ENCODE measurements at regions not wholly inside any gene's neighbourhood (a gene's known extent, or its start where the extent isn't known, plus 50 kb on each side); places are given as distances from the start of the nearest gene placed in this dataset.
"Not testable (repeated sequence)": the region's sequence is repeated elsewhere in the genome, so short reads cannot be mapped to it uniquely, and the experiment has no call there.

DNA sequence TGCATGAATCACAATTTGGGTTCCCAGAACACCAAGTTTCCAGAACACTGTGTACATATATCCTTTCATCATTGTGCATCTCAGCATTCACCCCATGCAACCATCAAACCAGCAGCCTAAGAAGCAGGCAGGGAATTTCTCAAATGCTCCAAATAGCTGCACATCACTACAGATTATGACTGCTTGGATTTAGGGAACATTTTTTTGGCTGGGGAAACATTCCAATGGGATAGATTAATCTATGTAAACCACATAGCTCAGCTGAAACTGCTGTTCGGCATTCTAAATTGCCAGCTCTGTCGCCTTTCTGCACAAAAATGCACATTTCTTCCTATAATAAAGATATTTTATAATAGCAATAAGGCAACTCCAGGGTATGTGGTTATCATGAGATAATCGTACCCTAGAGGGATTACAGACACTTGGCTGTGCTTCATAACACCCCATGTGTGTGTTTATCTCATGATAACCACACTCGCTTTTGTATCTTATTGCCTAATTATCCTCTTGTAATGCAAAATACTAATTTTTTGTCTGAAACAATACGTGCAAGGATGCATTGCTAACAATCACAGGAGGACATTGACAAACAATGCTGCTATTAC is 483.7 kb upstream of the DPH6 start:
- H3K27ac ChIP-seq = no peak overlapping the region
- TF ChIP-seq POLR2AphosphoS5 (IDR thresholded peaks at IDR 0.05) = no peak
- TF ChIP-seq POLR2A (IDR thresholded peaks at IDR 0.05) = no peak
- no peak for TF ChIP-seq CTCF (IDR thresholded peaks at IDR 0.05)
- H3K4me3 ChIP-seq = no peak overlapping the region
- DNase-seq (ENCODE audit: low spot score) = no peak
- no peaks in the 10 kb centered on the region for H3K36me3 ChIP-seq
- intact Hi-C loops (cut with DNase I) = no loop called here
- no peaks in the 10 kb centered on the region for H3K27me3 ChIP-seq (replicated peaks; ENCODE audit: insufficient read depth)
- 86% methylated on average over 5 of the region's 5 CpGs for WGBS
- no peaks in the 10 kb centered on the region for H3K4me1 ChIP-seq (replicated peaks)
- H3K9me3 ChIP-seq = no peaks in the 10 kb centered on the region

DNA sequence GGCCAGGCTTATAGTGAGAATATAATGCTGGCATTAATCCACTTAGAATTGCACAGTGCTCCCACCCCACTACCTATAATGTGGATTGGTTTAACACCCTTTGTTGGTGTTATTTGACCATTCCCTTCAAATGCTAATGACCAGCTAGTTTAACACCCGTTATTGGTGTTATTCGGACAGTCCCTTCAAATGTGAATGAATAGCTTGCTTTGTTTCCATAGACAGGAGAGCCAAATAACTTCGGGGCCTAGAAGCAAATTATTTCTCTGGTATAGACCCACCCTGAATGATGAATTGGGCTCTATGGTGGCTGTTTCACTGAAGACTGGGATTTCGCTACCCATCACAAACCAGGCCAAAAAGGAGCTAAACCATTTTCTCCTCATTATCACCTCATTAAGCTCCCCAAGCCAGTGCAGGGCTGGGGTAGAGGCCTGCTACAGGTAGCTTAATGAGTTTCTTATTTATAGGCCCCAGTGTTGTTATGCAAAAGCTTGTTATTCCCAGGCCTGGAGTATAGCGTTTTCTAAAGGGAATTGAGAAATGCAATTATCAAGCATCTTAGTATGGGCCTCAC is 494.1 kb upstream of the DPH6 start:
- no peak overlapping the region for H3K4me3 ChIP-seq
- no peaks in the 10 kb centered on the region for H3K4me1 ChIP-seq (replicated peaks)
- H3K27ac ChIP-seq = no peak overlapping the region
- no peaks in the 10 kb centered on the region for H3K27me3 ChIP-seq (replicated peaks; ENCODE audit: insufficient read depth)
- 81% methylated on average over 5 of the region's 5 CpGs for WGBS
- no peaks in the 10 kb centered on the region for H3K36me3 ChIP-seq
- DNase-seq (ENCODE audit: low spot score) = no peak
- TF ChIP-seq POLR2AphosphoS5 (IDR thresholded peaks at IDR 0.05) (no peak), POLR2A (IDR thresholded peaks at IDR 0.05) (no peak), CTCF (IDR thresholded peaks at IDR 0.05) (no peak)
- intact Hi-C loops (cut with DNase I) = no loop called here
- no peaks in the 10 kb centered on the region for H3K9me3 ChIP-seq

- H3K4me3 ChIP-seq; H3K27ac ChIP-seq; intact Hi-C loops (cut with DNase I); H3K36me3 ChIP-seq; H3K9me3 ChIP-seq; H3K4me1 ChIP-seq (replicated peaks); H3K27me3 ChIP-seq (replicated peaks; ENCODE audit: insufficient read depth); DNase-seq (ENCODE audit: low spot score): not testable (repeated sequence)
- WGBS = 97% methylated on average over 34 of the region's 36 CpGs
Observed at GRCh38 chr15:36047018-36047716, 501.2 kb upstream of the DPH6 start.

DNA sequence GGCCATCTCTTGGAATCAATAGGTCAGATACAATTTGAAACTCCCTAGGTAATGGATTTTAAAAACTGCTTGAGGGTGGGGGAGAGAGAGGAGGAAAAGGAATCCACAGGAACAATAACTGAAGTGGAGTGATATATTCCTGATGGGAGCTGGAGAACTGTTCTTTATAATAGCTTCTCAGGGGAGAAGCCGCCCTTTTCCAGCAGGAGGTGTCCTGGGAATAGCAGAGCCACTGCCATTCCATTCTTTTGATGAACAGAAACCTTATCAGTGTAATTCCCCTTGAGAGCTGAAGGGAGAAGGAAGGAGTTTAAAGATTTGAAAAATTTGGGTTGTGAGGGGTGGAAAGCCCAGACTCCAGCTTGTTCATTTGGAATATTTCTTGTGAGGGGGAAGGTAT is 504.9 kb upstream of the DPH6 start:
- Histone ChIP-seq H3K9me3 (no peaks in the 10 kb centered on the region), H3K27ac (no peak overlapping the region), H3K27me3 (replicated peaks; ENCODE audit: insufficient read depth) (no peaks in the 10 kb centered on the region), H3K4me3 (no peak overlapping the region), H3K36me3 (no peaks in the 10 kb centered on the region), H3K4me1 (replicated peaks) (no peaks in the 10 kb centered on the region)
- intact Hi-C loops (cut with DNase I) = no loop called here
- no peak for TF ChIP-seq CTCF (IDR thresholded peaks at IDR 0.05)
- TF ChIP-seq POLR2AphosphoS5 (IDR thresholded peaks at IDR 0.05) = no peak
- no peak for TF ChIP-seq POLR2A (IDR thresholded peaks at IDR 0.05)
- no peak for DNase-seq (ENCODE audit: low spot score)
- 85% methylated on average over 1 of the region's 1 CpG for WGBS

DNA sequence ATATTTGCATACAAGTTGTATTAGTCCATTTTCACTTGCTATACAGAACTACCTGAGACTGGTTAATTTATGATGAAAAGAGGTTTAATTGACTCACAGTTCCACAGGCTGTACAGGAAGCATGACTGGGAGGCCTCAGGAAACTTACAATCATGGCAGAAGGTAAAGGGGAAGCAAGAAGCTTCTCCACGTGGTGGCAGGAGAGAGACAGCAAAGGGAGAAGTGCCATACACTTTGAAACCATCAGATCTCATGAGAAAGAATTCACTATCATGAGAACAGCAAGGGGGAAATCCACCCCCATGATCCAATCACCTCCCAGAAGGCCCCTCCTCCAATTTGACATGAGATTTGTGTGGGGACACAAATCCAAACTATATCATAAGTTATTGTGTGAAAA is 506.7 kb upstream of the DPH6 start:
- H3K27me3 ChIP-seq (replicated peaks; ENCODE audit: insufficient read depth); intact Hi-C loops (cut with DNase I); H3K9me3 ChIP-seq; H3K4me3 ChIP-seq; H3K36me3 ChIP-seq; H3K4me1 ChIP-seq (replicated peaks); H3K27ac ChIP-seq; DNase-seq (ENCODE audit: low spot score): not testable (repeated sequence)
- WGBS = 43% methylated on average over 1 of the region's 1 CpG

GRCh38 chr15:36053746-36054145 is 507.8 kb upstream of the DPH6 start:
- DNase-seq (ENCODE audit: low spot score) = no peak
- 71% methylated on average over 1 of the region's 1 CpG for WGBS
- no peak overlapping the region for H3K4me3 ChIP-seq
- H3K4me1 ChIP-seq (replicated peaks) = no peaks in the 10 kb centered on the region
- intact Hi-C loops (cut with DNase I) = no loop called here
- no peak overlapping the region for H3K27ac ChIP-seq
- TF ChIP-seq CTCF (IDR thresholded peaks at IDR 0.05) = no peak
- no peak for TF ChIP-seq POLR2AphosphoS5 (IDR thresholded peaks at IDR 0.05)
- no peak for TF ChIP-seq POLR2A (IDR thresholded peaks at IDR 0.05)
- no peaks in the 10 kb centered on the region for H3K27me3 ChIP-seq (replicated peaks; ENCODE audit: insufficient read depth)
- no peaks in the 10 kb centered on the region for H3K9me3 ChIP-seq
- no peaks in the 10 kb centered on the region for H3K36me3 ChIP-seq

All from prostate gland (tissue), 2 donors.